DMS114 treated with DMSO at 0.1 percent for 48 hours (cell line): ENCODE measurements at regions not wholly inside any gene's neighbourhood (a gene's known extent, or its start where the extent isn't known, plus 50 kb on each side); places are given as distances from the start of the nearest gene placed in this dataset.
"Not testable (repeated sequence)": the region's sequence is repeated elsewhere in the genome, so short reads cannot be mapped to it uniquely, and the experiment has no call there.

ENCODE experiments used
- DNase-seq: peaks from one replicate; lab custom pipeline; 2025; ENCODE audit not compliant: unreplicated experiment; lab: John Stamatoyannopoulos, UW

DNA sequence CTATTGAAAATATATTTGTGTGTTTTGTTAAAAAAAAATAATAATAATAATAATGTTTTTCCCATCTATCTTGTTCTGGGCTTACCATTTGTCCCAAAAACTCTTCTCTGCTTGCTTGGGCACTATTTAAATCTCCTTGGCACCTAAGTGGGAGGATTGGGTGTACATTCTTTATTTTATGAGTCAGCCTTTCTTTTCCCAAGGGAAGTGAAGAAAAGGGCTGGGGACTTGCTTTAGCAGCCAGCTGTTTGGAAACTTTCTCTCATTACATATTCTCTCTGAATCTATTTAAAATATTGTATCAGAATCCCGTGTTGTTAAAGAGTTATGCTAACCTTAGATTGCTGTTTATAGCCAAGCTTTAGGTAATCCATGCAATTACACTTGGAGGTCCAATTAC lies 2332.4 kb downstream of the ARAP2 start:
- DNase-seq: no peak

DNA sequence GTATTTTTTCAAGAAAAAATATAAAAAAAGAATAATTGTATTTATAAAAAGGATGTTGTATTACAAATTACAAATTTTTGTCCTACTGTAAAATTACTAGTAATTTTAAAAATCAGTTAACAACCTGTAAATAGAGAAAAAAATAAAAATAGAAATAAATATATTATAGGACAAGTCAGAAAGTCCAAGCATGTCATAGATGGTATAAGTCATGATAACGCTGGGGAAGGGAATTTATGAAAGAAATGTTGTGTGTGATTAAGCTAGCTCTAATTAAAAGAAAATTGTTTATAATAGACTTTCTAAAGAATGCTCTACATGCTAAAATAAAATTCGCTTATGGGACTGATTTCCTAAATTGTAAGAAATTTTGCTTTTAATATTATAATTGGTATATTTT lies 2329.9 kb downstream of the ARAP2 start:
- no peak for DNase-seq

DNA sequence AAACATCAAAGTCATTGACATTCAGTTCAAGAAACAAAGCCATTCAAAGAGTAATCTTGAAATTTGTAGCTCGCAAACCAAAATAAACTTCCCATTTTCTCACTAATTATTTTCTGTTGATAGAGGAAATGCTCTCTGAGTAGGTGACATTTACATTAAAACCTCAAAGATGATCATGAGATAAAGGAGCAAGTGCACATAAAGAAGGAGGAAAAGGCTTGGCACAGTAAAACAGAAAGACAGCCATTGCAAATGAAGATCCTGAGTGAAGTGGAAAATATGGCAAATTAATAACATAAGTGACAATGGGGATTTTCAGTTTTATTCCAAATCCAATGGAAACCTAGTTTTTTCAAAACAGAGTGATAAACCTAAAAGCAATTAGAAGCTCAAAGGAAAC lies 2320.8 kb downstream of the ARAP2 start:
- DNase-seq: no peak

DNA sequence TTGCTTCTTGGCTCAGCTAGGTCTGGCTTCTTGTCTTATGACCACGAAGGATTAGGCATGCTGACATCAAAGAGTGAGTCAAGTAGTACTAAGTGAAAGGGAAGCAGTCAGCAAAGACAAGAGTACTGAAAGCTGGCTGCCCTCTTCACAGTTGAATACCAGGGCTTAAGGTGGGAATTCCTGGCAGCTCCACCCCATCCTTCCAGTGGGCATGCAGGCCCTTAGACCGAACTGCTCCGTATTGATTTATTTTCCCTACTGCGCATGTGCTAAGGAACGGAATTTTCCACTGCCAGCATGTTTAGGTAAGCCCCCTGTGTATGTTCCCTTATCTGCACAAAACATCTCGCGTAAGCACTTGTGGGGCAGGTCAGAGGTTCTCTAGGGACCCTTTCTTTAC lies 2320.1 kb downstream of the ARAP2 start:
- no peak for DNase-seq

DNA sequence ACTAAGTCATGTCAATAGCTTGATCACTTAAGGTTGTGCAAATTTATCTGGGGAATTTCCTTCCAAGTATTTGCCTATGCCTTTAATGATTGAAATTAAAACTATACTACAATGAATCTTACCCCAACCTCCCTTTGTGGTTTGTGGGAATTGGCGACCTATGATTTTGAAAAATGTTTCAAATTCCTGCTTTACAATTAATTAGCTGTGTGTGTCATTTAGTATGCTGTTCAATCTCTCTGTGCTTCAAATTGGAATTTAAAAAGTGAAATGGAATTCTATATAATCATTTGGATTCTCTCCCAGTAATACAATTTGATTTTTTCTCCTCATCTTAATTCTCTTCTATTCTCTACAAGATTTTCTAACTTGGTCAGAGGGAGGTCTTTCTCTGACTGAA lies 2319.5 kb downstream of the ARAP2 start:
- no peak for DNase-seq

DNA sequence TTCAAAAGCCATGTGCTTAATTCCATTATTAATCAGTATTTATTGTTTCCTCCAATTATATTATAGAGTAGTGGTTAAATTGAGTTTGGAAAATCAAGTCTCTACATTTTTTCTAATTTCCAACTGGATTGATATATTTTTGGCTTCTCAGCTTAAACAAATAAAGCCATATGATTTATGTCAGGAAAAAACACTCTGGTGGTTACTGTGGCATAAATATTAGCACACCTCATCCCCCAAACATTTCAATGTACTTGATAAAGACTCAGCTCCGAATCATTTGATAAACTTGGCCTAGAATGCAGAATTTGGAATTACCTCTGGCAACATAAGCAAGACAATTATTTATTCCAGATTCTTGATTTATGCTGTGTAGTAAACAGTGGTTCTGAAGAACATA lies 2313.8 kb downstream of the ARAP2 start:
- no peak for DNase-seq

DNA sequence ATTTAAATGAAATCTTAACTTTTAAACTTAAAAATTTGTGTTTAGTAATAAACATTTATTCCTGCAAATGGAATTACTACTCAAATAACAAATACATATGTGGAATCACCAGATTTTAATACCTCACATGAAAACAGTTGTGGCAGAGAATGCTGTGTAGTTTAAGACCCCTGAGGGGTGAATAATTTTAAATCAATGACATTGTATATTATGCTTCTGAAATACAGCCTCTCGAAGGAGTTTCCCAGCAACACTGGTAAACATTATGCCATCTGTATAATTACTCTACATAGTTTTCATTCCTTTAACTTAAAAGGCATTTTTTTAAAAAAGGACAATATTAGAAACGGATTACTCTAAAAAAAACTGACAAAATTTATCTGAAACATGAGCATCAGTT lies 2313.3 kb downstream of the ARAP2 start:
- DNase-seq: no peak

DNA sequence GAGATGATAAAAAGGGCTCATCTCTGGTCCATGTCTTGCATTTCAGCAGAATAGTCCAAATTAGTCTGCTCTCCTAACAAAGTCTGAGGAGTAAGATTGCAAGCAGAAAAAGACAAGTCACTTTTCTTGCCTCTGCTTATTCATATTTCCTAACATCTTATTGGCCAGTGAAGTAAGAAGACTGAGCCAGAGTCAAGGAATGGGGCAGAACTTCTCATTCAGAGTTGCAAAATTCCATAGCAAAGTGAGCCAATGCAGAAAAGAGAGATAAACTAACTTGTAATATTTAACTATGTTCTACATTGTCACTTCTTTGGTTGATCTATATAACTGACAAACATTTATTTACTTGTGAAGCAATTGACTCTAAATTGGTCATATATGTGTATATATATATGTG lies 2304.0 kb downstream of the ARAP2 start:
- DNase-seq: no peak

DNA sequence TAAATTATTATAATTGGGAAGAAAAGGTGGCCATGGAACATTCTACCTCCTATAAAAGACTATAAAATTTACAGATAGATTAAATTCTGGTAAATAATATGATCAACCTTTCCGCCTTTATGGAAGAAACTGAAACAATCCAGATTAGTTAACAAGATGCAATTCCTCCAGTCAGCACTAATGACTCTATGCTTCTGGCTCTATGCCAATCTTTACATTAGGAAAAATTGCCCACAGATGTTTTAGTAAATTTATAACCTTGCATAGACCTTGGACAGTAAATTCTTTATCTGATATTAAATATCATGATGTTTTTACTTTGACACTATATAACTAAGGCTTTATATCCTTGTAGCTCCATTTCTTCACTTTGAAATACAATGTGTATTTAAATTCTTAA lies 2302.5 kb downstream of the ARAP2 start:
- no peak for DNase-seq

DNA sequence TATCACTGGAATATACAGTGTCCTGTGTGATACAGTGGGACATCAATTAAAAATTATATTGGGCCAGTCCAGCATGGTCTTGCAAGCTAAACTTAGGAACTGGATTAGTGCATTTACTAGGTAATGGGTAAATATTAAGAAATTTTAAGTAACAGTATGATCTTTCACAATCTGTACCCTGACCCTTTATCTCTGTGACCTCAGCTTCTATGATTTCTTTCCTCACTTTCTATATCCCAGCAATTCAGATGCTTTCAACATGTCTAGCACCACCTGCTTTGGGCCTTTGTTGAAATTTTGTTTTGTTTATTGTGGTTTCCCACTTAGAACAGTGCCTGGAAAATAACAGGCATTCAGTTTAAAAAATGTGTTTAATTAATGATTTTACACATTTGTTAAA lies 2295.4 kb downstream of the ARAP2 start:
- DNase-seq: no peak

DNA sequence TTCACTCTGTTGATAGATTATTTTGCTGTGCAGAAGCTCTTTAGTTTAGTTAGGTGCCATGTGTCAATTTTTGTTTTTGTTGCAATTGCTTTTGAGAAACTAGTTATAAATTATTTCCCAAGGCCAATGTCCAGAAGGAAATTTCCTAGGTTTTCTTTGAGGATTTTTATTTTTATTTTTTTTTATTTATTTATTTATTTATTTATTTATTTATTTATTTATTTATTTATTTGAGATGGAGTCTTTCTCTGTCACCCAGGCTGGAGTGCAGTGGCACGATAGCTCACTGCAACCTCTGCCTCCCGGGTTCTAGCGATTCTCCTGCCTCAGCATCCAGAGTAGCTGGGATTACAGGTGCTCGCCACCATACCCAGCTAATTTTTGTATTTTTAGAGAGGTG lies 2290.5 kb downstream of the ARAP2 start:
- DNase-seq: not testable (repeated sequence)

DNA sequence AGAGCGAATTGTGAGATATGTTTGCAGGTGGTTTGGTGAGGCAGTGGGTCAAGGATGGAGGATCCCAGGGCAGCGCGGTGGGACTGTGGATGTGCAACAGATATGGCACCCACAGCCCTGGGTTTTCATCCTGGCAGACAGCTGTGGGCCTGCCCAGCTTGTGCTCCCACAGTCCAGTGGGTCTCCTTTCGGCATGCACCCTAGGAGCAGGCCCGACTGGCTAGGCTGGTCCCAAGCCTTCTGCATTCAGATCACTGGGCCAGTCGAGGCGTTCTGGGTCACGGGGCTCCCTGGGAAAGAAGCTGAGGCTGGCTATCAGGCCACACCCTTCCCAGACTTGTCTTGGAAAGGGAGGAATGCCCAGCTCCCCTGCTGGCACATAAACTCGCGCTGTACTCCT lies 2289.6 kb downstream of the ARAP2 start:
- DNase-seq: no peak

DNA sequence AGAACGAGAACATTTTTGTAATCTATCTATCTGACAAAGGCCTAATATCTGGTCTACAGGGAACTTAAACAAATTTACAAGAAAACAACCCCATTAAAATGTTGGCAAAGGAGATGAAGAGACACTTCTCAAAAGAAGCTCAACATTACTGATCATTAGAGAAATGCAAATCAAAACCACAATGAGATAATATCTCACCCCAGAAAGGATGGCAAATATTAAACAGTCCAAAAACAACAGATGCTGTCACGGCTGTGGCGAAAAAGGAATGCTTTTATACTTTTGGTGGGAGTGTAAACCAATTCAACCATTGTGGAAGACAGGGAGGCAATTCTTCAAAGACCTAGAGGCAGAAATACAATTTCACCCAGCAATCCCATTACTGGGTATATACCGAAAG lies 2284.8 kb downstream of the ARAP2 start:
- DNase-seq: no peak

DNA sequence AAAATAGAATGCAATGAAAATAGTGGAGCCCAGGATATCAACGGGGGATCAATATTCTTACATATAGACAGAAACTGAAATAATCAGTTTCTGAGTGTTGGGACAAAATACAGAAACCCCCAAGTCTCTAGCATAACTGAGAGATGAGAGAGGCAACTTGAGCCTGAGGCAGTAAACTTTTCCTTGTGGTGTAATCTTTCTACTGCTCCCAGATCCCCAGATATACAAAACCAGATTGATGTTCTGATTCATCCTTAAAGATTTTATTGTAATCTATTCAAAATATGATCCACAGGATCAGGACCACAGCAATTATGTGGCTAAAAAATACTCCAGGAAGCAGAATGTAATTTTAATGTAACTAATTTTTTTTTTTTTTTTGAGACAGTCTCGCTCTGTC lies 2282.6 kb downstream of the ARAP2 start:
- no peak for DNase-seq

DNA sequence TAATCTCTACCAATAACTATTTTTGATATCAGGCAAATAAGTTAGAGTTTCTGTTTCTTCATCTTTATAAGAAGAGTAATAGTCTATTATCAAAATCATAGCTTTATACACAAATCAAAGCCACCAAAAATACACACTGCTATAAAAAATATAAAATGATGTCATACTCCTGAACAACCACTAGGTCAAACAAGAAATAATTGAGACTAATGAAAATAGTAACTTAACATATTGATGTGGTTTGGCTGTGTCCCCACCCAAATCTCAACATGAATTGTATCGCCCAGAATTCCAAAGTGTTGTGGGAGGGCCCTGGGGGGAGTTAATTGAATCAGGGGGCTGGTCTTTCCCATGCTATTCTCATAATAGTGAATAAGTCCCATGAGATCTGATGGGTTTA lies 2277.5 kb downstream of the ARAP2 start:
- DNase-seq: no peak

DNA sequence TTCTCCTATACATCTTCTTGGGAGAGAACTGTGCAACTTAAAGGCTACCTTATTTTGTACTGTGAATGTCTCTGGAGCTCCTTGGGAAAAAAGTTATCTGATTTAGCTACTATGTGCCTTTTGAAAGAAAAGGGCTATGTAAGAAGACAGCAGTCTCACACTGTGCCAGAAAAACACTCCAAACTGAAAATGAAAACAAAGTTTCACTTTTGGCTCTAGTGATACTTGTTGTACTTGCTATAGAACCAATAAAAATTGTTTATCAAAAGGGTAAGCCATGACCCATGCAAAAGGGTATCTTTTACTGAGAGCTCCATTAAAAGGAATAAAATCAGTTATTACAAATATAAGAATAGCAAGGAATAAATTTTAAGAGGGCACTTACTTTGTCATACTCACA lies 2270.0 kb downstream of the ARAP2 start:
- no peak for DNase-seq

DNA sequence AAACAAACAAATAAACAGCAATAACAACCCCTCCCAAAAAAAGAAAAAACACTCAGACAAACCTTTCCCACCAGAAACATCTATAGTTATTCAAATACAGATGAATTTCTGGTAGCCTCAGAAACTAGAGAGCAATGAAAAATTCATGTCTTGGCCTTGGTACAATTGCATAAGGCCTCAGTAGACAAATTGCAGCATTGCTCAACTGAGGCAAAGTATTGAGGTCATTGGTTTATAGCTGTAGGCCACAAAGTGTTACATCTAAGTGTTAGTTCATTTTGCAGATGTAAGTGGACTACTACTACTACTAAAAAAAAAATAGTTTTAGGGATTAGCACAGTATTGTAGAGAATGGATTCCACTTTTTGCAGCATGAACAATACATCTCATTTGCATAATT lies 2268.3 kb downstream of the ARAP2 start:
- DNase-seq: no peak

DNA sequence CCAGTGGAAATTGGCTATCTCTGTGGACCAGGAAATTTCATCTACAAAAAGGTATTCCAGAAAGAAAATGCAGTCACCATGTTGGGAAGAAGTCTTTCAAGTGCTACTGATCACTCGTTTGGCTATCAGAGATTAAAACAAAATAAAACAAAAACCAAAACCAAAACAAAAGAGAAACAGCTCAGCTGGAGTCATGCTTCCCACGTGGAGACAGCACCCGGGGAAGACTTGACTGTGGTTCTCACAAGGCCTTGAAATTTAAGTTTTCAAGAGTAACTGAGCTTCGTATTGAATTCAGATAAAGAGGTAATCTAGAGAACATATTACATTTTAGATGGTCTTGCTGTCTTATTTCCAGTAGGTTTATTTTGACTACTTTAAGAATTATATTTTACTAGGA lies 2264.5 kb downstream of the ARAP2 start:
- DNase-seq: not testable (repeated sequence)

DNA sequence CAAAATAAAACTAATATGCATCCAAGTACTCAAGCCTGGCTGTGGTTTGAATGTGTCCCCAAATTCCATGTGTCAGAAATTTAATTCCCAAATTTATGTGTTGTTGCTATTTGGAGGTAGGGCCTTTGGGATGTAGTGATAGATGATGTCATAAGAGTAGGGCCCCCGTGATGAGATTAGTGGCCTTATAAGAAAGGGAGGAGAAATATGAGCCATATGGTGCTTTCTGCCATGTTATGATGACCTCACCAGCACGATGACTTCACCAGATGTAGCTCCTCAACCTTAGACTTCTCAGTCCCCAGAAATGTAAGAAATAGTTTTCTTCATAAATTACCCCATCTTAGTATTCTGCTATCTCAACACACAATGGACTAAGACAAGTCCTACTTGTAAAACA lies 2264.0 kb downstream of the ARAP2 start:
- DNase-seq: no peak

DNA sequence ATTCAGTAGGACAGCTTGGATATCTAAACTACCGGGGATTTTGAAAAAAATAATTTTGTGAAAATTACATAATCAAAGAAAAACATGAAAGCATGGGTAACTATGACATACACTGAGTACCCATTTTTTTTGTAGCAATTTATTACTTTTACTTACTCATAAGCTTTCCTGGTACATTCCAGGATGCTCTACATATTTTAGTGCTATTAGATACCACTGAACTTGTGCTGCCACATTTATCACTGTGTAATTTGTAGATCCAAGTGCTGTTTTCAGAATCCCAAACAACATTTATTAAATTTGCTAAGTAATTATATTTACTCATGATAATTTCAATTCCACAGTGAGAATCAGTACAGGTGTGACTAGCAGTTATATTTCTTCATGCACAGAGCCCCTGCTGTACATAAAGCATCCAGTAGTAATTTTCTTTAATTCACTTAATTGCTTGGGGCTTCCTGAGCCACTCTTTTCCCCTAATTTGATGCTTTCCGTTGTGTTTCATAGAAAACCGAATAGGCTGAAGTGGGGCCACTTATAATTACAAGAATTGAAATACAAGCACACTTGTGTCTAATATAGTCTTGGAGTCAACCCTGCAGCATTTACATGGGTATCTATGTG lies 2254.4 kb downstream of the ARAP2 start:
- no peak for DNase-seq

DNA sequence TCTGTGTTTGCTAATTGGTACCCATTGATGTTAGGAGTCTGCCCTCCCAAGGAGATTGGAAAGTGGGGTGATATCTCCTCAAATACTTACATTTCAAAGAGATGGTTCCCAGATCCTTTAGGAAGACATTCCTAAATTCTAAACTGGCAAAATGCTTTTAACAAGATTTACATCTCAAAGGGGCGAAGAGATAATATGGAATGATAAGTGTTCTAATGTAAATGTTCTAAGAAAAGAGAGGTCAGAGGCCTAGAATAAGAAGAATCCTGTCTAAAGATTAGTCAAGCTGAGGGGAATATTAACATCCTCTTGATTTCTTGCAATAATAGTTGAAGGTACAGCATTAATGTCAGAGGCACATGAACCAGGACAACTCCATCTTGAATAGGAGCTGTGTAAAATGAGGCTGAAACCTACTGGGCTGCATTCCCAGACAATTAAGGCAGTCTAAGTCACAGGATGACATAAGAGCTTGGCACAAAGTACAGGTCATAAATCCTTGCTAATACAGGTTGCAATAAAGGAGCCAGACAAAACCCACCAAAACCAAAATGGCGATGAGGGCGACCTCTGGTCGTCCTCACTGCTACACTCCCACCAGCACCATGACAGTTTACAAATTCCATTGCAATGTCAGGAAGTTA lies 2248.1 kb downstream of the ARAP2 start:
- DNase-seq: no peak

DNA sequence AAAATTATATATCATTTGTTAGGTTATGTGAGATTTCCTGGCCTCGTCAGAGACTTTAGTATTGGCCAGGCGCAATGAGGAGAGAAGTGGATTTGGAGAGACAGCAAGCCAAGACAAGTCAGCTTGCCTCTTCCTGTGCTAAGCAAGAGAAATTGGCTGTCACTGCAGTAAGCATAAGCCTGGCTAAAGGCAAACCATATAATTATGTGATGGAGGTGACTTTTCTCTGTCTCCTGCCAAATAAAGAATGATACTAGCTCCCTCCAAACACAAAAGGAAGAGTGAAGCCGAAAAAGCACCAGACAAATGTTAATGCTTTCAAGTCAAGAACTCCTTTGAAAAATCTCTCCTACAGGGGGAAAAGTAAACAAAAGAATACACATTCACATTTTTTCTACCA lies 2246.0 kb downstream of the ARAP2 start:
- no peak for DNase-seq

DNA sequence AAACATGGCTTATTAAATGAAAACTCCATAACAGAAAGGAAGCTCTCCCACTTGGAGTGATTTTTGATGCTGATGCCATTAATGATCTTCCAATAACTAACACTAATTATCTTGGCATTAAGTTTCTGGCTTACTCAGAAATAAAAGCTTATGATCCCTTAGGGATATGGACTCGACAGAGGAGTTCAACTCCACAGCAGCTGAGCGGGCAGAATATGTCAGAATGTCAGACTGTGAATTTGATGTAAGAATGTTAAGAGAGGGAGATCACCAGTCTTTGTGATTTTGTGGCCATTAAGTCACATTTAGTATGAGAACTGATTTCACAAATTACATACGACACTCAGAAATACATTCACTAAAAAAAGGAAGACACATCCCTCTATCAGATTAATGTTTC lies 2244.0 kb downstream of the ARAP2 start:
- no peak for DNase-seq
